ENCODE measurements at regions not wholly inside any gene's neighbourhood (a gene's known extent, or its start where the extent isn't known, plus 50 kb on each side); places are given as distances from the start of the nearest gene placed in this dataset.

GRCh38 chr5:148750614-148751013 lies 75.8 kb upstream of the ADRB2 start:
- no peak overlapping the region for H4K8ac ChIP-seq (replicated peaks; ENCODE audit: insufficient read length, low read depth, low read length)
- peaks cover 7 to 10% of the 10 kb centered on the region in 2 experiments for H3K9me3 Mint-ChIP-seq
- no peaks in the 10 kb centered on the region; the same call in 1 of the 2 replicates for H3K4me1 ChIP-seq (ENCODE audit: insufficient read depth, low read length)
- H3K27me3 ChIP-seq (ENCODE audit: insufficient read depth, low read length) = no peaks in the 10 kb centered on the region
- no peak overlapping the region for H3K27ac Mint-ChIP-seq
- no peak overlapping the region for H3K14ac ChIP-seq (ENCODE audit: insufficient read depth, low read length)
- WGBS (ENCODE audit: extremely low coverage, insufficient read length, low lambda C conversion rate) = no CpG with 5 or more reads among the region's 5 CpGs
- no peak overlapping the region for H2BK20ac ChIP-seq (ENCODE audit: low read depth, low read length, poor library complexity, severe bottlenecking)
- H2BK120ac ChIP-seq (ENCODE audit: low read depth, low read length, poor library complexity, severe bottlenecking) = no peak overlapping the region
- H3K27ac ChIP-seq (ENCODE audit: insufficient read length, low read depth, low read length) = no peak overlapping the region
- no peak overlapping the region for H3K4me2 ChIP-seq (ENCODE audit: insufficient read depth, insufficient read length, low read length)
- H3K18ac ChIP-seq (ENCODE audit: insufficient read length, low read depth, low read length) = no peak overlapping the region
- no peak overlapping the region for H3K9ac ChIP-seq (ENCODE audit: extremely low read depth, insufficient read length, low read length)
- H2AFZ ChIP-seq (ENCODE audit: low read length) = no peak overlapping the region
- H3K4me3 Mint-ChIP-seq = no peak overlapping the region
- no peak overlapping the region for H4K91ac ChIP-seq (ENCODE audit: insufficient read length, low read depth, low read length)
- H2BK15ac ChIP-seq (ENCODE audit: low read depth, low read length) = no peak overlapping the region
- H2BK5ac ChIP-seq (ENCODE audit: insufficient read length, low read length) = no peak overlapping the region
- no peaks in the 10 kb centered on the region for H3K79me1 ChIP-seq (ENCODE audit: insufficient read depth, low read depth, low read length, poor library complexity, severe bottlenecking)
- no peaks in the 10 kb centered on the region for H3K27me3 Mint-ChIP-seq (ENCODE audit: low read depth)
- no peak overlapping the region for H2BK12ac ChIP-seq (ENCODE audit: insufficient read length, low read depth, low read length)
- no peaks in the 10 kb centered on the region for H4K20me1 ChIP-seq (ENCODE audit: control insufficient read depth, insufficient read depth, insufficient read length)
- no peaks in the 10 kb centered on the region for H3K79me2 ChIP-seq (ENCODE audit: insufficient read depth, low read length)
- H3K23me2 ChIP-seq (ENCODE audit: insufficient read length, low read depth, low read length, poor library complexity, severe bottlenecking) = no peaks in the 10 kb centered on the region
- H3K9me3 ChIP-seq (ENCODE audit: control insufficient read depth, low read depth, low read length) = no peaks in the 10 kb centered on the region
- peaks cover 0 to 5% (median 2%) of the 10 kb centered on the region in 3 experiments; a peak in 3 of 7 replicates for H3K36me3 Mint-ChIP-seq (ENCODE audit: insufficient read depth in 1 of 3, low read depth in 3 of 3)
- no peak overlapping the region for H3K56ac ChIP-seq (ENCODE audit: insufficient read length, low read depth, low read length)
- no peak for DNase-seq
- H3K23ac ChIP-seq (ENCODE audit: insufficient read length, low read depth, low read length) = no peak overlapping the region
- H3K4ac ChIP-seq (ENCODE audit: low read depth, low read length) = no peak overlapping the region
- no peak overlapping the region for H2AK5ac ChIP-seq (ENCODE audit: insufficient read length, low read length)
- no peak overlapping the region for H3T11ph ChIP-seq (ENCODE audit: low read length)
- H4K5ac ChIP-seq (ENCODE audit: insufficient read length, low read depth, low read length) = no peak overlapping the region
- TF ChIP-seq CTCF (conservative IDR thresholded peaks at IDR 0.05) = no peak
- peaks cover 7% of the 10 kb centered on the region in 2 experiments for H3K4me1 Mint-ChIP-seq

All from H9 (cell line).